ENCODE measurements at regions not wholly inside any gene's neighbourhood (a gene's known extent, or its start where the extent isn't known, plus 50 kb on each side); places are given as distances from the start of the nearest gene placed in this dataset.

- TF ChIP-seq POLR2A (IDR thresholded peaks at IDR 0.05) (no peak), POLR2AphosphoS5 (IDR thresholded peaks at IDR 0.05) (no peak), CTCF (IDR thresholded peaks at IDR 0.05) (no peak)
These were observed 112.5 kb upstream of the CD82 start for GRCh38 chr11:44452827-44453572.

Measured in suprapubic skin (tissue), 4 donors.